MM.1S (cell line): ENCODE measurements at regions not wholly inside any gene's neighbourhood (a gene's known extent, or its start where the extent isn't known, plus 50 kb on each side); places are given as distances from the start of the nearest gene placed in this dataset.
A peak's percentile ranks its signal among the peaks of the same experiment; 100 is the strongest.

Experiments used
- DNase-seq: peaks from one replicate; pipeline ENCODE4 v3.0.0-alpha.2; 2015
- H2AFZ ChIP-seq: fragments of 300-600 bp; sonication (generic); 2 replicates; pipeline ENCODE4 v1.6.0; 2016; ENCODE audit warnings: antibody characterized with exemption, low read length
- H3F3A ChIP-seq: fragments of 300-600 bp; sonication (generic); 2 replicates; pipeline ENCODE4 v1.6.1; 2016; ENCODE audit warnings: mild to moderate bottlenecking, antibody characterized with exemption, low read length, moderate library complexity, mixed read lengths; ENCODE audit not compliant: insufficient read depth
- H3K27ac ChIP-seq: fragments of 300-600 bp; sonication (generic); 2 replicates; pipeline ENCODE4 v1.5.1; 2016; ENCODE audit warnings: mild to moderate bottlenecking, low read length
- H3K27me3 ChIP-seq: fragments of 300-600 bp; sonication (generic); replicated peaks from 2 replicates; pipeline ENCODE4 v1.6.0; 2016; ENCODE audit warnings: low read length; ENCODE audit not compliant: insufficient read depth
- H3K36me3 ChIP-seq: fragments of 300-600 bp; sonication (generic); replicated peaks from 2 replicates; pipeline ENCODE4 v1.6.1; 2016; ENCODE audit warnings: mild to moderate bottlenecking, low read length, mixed read lengths; ENCODE audit not compliant: insufficient read depth
- H3K4me1 ChIP-seq: fragments of 300-600 bp; sonication (generic); 2 replicates; pipeline ENCODE4 v1.6.1; 2016; ENCODE audit warnings: low read length, mixed read lengths
- H3K4me2 ChIP-seq: fragments of 300-600 bp; sonication (generic); 2 replicates; pipeline ENCODE4 v1.6.0; 2016; ENCODE audit warnings: low read depth, low read length
- H3K4me3 ChIP-seq: fragments of 300-600 bp; sonication (generic); 2 replicates; pipeline ENCODE4 v1.5.1; 2016; ENCODE audit warnings: low read length, mixed read lengths
- H3K79me2 ChIP-seq: fragments of 300-600 bp; sonication (generic); 2 replicates; pipeline ENCODE4 v1.6.1; 2016; ENCODE audit warnings: mixed run types, low read length, mixed read lengths
- H3K9ac ChIP-seq: fragments of 300-600 bp; sonication (generic); 2 replicates; pipeline ENCODE4 v1.6.1; 2016; ENCODE audit warnings: low read length, mixed read lengths
- H3K9me2 ChIP-seq: fragments of 300-600 bp; sonication (generic); replicated peaks from 2 replicates; pipeline ENCODE4 v1.6.1; 2016; ENCODE audit warnings: mild to moderate bottlenecking, low read length, mixed read lengths; ENCODE audit not compliant: insufficient read depth
- H3K9me3 ChIP-seq: fragments of 300-600 bp; sonication (generic); replicated peaks from 2 replicates; pipeline ENCODE4 v1.6.1; 2016; ENCODE audit warnings: mild to moderate bottlenecking, low read length, mixed read lengths; ENCODE audit not compliant: insufficient read depth
- H4K20me1 ChIP-seq: fragments of 300-600 bp; sonication (generic); 2 replicates; pipeline ENCODE4 v1.6.1; 2016; ENCODE audit warnings: mild to moderate bottlenecking, low read length, moderate library complexity, mixed read lengths; ENCODE audit not compliant: insufficient read depth
- CTCF ChIP-seq: fragments of 300-600 bp; sonication (generic); IDR thresholded peaks from 2 replicates; pipeline ENCODE4 v1.5.1; 2016; ENCODE audit warnings: antibody characterized with exemption, low read length, mixed read lengths
- EZH2 ChIP-seq: fragments of 300-600 bp; sonication (generic); optimal IDR thresholded peaks from 2 replicates; pipeline ENCODE3; 2017; ENCODE audit warnings: low read depth, mild to moderate bottlenecking, antibody characterized with exemption, low read length, mixed read lengths
- EZH2phosphoT487 ChIP-seq: fragments of 300-600 bp; sonication (generic); IDR thresholded peaks from 2 replicates; pipeline ENCODE4 v1.6.1; 2018; ENCODE audit warnings: antibody characterized with exemption, low read length

- H3K9me3 ChIP-seq = no peaks in the 10 kb centered on the region
- no peak for TF ChIP-seq EZH2
- no peak for DNase-seq
- H3K4me3 ChIP-seq = no peak overlapping the region
- no peaks in the 10 kb centered on the region for H3K4me1 ChIP-seq
- no peaks in the 10 kb centered on the region for H3K27me3 ChIP-seq
- no peaks in the 10 kb centered on the region for H4K20me1 ChIP-seq
- H3K4me2 ChIP-seq = no peak overlapping the region
- H3K9me2 ChIP-seq = no peaks in the 10 kb centered on the region
- H3F3A ChIP-seq = no peaks in the 10 kb centered on the region
- no peak overlapping the region for H3K9ac ChIP-seq
- H3K27ac ChIP-seq = no peak overlapping the region
- no peaks in the 10 kb centered on the region for H3K79me2 ChIP-seq
- no peak overlapping the region for H2AFZ ChIP-seq
- no peaks in the 10 kb centered on the region for H3K36me3 ChIP-seq
These were observed 122.7 kb upstream of the STEAP4 start for GRCh38 chr7:88429382-88429781.

GRCh38 chr7:88402529-88402928, 95.8 kb upstream of the STEAP4 start:
- H3K9me3 ChIP-seq = no peaks in the 10 kb centered on the region
- H3K4me1 ChIP-seq = 0 out of 2 replicates have a peak, but pooled peaks cover 8% of the 10 kb centered on the region
- H4K20me1 ChIP-seq = no peaks in the 10 kb centered on the region
- H3K79me2 ChIP-seq = no peaks in the 10 kb centered on the region
- no peak for DNase-seq
- H3K27me3 ChIP-seq = no peaks in the 10 kb centered on the region
- H3K4me3 ChIP-seq = no peak overlapping the region
- no peaks in the 10 kb centered on the region for H3K9me2 ChIP-seq
- H3F3A ChIP-seq = no peaks in the 10 kb centered on the region
- TF ChIP-seq EZH2phosphoT487 (no peak), EZH2 (no peak), CTCF (no peak)
- no peak overlapping the region for H3K4me2 ChIP-seq
- H3K9ac ChIP-seq = no peak overlapping the region
- no peak overlapping the region for H3K27ac ChIP-seq
- H2AFZ ChIP-seq = no peak overlapping the region
- H3K36me3 ChIP-seq = no peaks in the 10 kb centered on the region

DNA sequence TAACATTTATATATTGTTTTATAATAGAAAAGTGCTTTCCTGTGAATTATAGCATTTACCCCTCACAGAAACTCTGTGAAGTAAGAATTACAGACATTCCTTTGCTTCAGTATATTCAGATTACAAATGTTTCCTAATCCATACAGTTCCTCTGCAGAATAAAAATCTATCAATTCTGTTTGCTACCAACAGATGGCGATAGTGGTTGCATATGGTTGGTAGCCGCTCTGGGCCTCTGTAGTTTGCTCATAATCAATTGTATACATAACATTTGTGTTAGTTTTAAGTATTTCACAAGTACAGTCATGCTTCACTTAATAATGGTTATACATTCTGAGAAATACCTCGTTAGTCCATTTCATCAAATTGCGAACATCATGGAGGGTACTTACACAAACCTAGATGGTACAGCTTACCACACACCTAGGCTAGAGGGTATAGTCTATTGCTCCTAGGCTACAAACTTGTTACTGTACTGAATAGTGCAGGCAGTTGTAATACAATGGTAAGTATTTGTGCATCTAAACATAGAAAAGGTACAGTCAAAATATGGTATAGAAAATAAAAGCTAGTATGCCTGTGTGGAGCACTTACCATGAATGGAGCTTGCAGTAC, 94.4 kb upstream of the STEAP4 start:
- H3K9me2 ChIP-seq = no peaks in the 10 kb centered on the region
- H4K20me1 ChIP-seq = no peaks in the 10 kb centered on the region
- no peaks in the 10 kb centered on the region for H3K36me3 ChIP-seq
- H3K4me1 ChIP-seq = 0 out of 2 replicates have a peak, but pooled peaks cover 9% of the 10 kb centered on the region
- H3K79me2 ChIP-seq = no peaks in the 10 kb centered on the region
- no peak overlapping the region for H2AFZ ChIP-seq
- H3K4me2 ChIP-seq = no peak overlapping the region
- H3K9me3 ChIP-seq = no peaks in the 10 kb centered on the region
- H3K9ac ChIP-seq = no peak overlapping the region
- H3K27ac ChIP-seq = no peak overlapping the region
- peak; percentile 62 for TF ChIP-seq CTCF
- TF ChIP-seq EZH2 = no peak
- no peak for TF ChIP-seq EZH2phosphoT487
- DNase-seq = peak; percentile 33
- H3K4me3 ChIP-seq = no peak overlapping the region
- H3K27me3 ChIP-seq = no peaks in the 10 kb centered on the region
- H3F3A ChIP-seq = no peaks in the 10 kb centered on the region

- Histone ChIP-seq H2AFZ (no peak overlapping the region), H3K27ac (no peak overlapping the region), H3K79me2 (no peaks in the 10 kb centered on the region), H3F3A (no peaks in the 10 kb centered on the region), H3K9me3 (no peaks in the 10 kb centered on the region), H3K4me2 (no peak overlapping the region), H3K9me2 (no peaks in the 10 kb centered on the region), H4K20me1 (no peaks in the 10 kb centered on the region), H3K27me3 (no peaks in the 10 kb centered on the region), H3K9ac (no peak overlapping the region), H3K4me1 (0 out of 2 replicates have a peak, but pooled peaks cover 9% of the 10 kb centered on the region), H3K36me3 (no peaks in the 10 kb centered on the region), H3K4me3 (no peak overlapping the region)
- TF ChIP-seq EZH2phosphoT487 (no peak), CTCF (no peak), EZH2 (no peak)
- no peak for DNase-seq
These were observed 93.1 kb upstream of the STEAP4 start for GRCh38 chr7:88399696-88400240.
